ENCODE measurements at regions not wholly inside any gene's neighbourhood (a gene's known extent, or its start where the extent isn't known, plus 50 kb on each side); places are given as distances from the start of the nearest gene placed in this dataset.

DNA sequence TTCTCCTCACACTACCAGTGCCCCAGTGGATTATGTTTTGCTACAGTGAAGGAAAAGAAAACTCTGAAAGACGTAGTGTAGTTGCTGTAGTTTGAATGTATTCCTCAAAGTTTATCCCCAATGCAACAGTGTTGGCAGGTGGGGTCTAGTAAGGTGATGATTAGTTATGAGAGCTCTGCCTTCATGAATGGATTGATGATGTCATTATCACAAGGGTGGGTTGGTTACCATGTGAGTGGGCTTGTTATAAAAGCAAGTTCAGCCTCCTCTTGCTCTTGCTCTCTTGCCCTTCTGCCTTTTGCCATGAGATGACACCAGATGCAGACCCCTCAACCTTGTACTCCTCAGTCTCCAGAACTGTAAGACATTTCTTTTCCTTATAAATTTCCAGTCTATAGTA, 244.7 kb upstream of the RSPO3 start:
- Histone ChIP-seq H3K4me3 (ENCODE audit: low read length) (no peak overlapping the region), H4K20me1 (ENCODE audit: control insufficient read depth, insufficient read depth, low read depth, low read length) (no peaks in the 10 kb centered on the region), H3K27me3 (ENCODE audit: control insufficient read depth, low read length) (no peaks in the 10 kb centered on the region), H3F3A (ENCODE audit: control insufficient read depth, insufficient read depth) (no peaks in the 10 kb centered on the region), H3K4me1 (ENCODE audit: control insufficient read depth, low read length) (no peaks in the 10 kb centered on the region), H3K36me3 (ENCODE audit: control insufficient read depth, low read length) (no peaks in the 10 kb centered on the region), H3K27ac (ENCODE audit: low read depth, low read length) (no peak overlapping the region), H3K9me2 (replicated peaks; ENCODE audit: control insufficient read depth, low read length) (no peaks in the 10 kb centered on the region), H3K9me3 (ENCODE audit: control insufficient read depth, insufficient read depth, low read length) (no peaks in the 10 kb centered on the region), H3K79me2 (ENCODE audit: control insufficient read depth, low read length) (no peaks in the 10 kb centered on the region), H3K4me2 (ENCODE audit: low read length) (no peak overlapping the region)
- TF ChIP-seq EZH2phosphoT487 (IDR thresholded peaks at IDR 0.05; ENCODE audit: borderline replicate concordance, low read length) = no peak

DNA sequence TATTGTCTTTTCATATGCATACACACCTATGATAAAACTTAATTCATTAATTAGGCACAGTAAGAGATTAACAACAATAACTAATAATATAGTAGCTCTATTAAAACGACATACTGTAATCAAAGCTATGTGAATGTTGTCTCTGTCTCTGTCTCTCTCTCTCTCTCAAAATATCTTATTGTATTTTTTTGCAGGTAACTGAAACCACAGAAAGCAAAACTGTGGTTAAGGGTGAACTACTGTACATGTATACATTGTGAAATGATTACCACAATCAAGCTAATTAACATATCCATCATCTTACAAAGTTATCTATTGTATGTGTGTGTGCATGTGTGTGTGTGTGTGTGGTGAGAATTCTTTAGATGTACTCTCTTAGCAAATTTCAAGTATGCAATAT, 242.0 kb upstream of the RSPO3 start:
- Histone ChIP-seq H3K27me3 (ENCODE audit: control insufficient read depth, low read length) (no peaks in the 10 kb centered on the region), H3F3A (ENCODE audit: control insufficient read depth, insufficient read depth) (no peaks in the 10 kb centered on the region), H3K9me3 (ENCODE audit: control insufficient read depth, insufficient read depth, low read length) (no peaks in the 10 kb centered on the region), H3K4me2 (ENCODE audit: low read length) (no peak overlapping the region), H3K36me3 (ENCODE audit: control insufficient read depth, low read length) (no peaks in the 10 kb centered on the region), H3K27ac (ENCODE audit: low read depth, low read length) (no peak overlapping the region), H3K4me3 (ENCODE audit: low read length) (no peak overlapping the region), H3K9me2 (replicated peaks; ENCODE audit: control insufficient read depth, low read length) (no peaks in the 10 kb centered on the region), H3K79me2 (ENCODE audit: control insufficient read depth, low read length) (no peaks in the 10 kb centered on the region), H4K20me1 (ENCODE audit: control insufficient read depth, insufficient read depth, low read depth, low read length) (no peaks in the 10 kb centered on the region), H3K4me1 (ENCODE audit: control insufficient read depth, low read length) (no peaks in the 10 kb centered on the region)
- TF ChIP-seq CTCF (IDR thresholded peaks at IDR 0.05; ENCODE audit: low read depth, low read length, poor library complexity, severe bottlenecking) = no peak
- TF ChIP-seq EZH2phosphoT487 (IDR thresholded peaks at IDR 0.05; ENCODE audit: borderline replicate concordance, low read length) = no peak

DNA sequence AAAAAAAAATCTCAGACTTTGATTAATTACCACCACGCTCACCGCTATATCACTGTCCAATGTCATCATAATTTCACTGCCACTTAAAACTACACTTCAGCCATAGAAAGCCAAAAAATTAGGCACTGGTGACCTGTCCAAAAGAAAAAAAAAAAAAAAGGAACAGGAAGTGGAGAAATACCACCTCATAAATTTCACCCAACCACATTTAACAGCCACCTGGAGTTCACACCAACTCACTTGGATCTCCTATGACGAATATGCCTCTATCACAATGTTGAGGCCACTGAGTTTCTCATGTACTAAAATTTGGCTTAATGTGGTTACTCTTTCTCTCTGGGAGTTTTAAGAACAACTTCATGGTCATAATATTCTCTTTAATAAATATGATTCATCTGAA, 237.5 kb upstream of the RSPO3 start:
- H3K4me3 ChIP-seq (ENCODE audit: low read length) = no peak overlapping the region
- no peaks in the 10 kb centered on the region for H3K36me3 ChIP-seq (ENCODE audit: control insufficient read depth, low read length)
- no peaks in the 10 kb centered on the region for H3K4me1 ChIP-seq (ENCODE audit: control insufficient read depth, low read length)
- H3K4me2 ChIP-seq (ENCODE audit: low read length) = no peak overlapping the region
- H3F3A ChIP-seq (ENCODE audit: control insufficient read depth, insufficient read depth) = no peaks in the 10 kb centered on the region
- H3K9me3 ChIP-seq (ENCODE audit: control insufficient read depth, insufficient read depth, low read length) = no peaks in the 10 kb centered on the region
- H3K79me2 ChIP-seq (ENCODE audit: control insufficient read depth, low read length) = no peaks in the 10 kb centered on the region
- TF ChIP-seq EZH2phosphoT487 (IDR thresholded peaks at IDR 0.05; ENCODE audit: borderline replicate concordance, low read length) (no peak), CTCF (IDR thresholded peaks at IDR 0.05; ENCODE audit: low read depth, low read length, poor library complexity, severe bottlenecking) (no peak)
- no peak overlapping the region for H3K27ac ChIP-seq (ENCODE audit: low read depth, low read length)
- H4K20me1 ChIP-seq (ENCODE audit: control insufficient read depth, insufficient read depth, low read depth, low read length) = no peaks in the 10 kb centered on the region
- H3K27me3 ChIP-seq (ENCODE audit: control insufficient read depth, low read length) = no peaks in the 10 kb centered on the region
- H3K9me2 ChIP-seq (replicated peaks; ENCODE audit: control insufficient read depth, low read length) = no peaks in the 10 kb centered on the region

GRCh38 chr6:126886106-126886505, 232.4 kb upstream of the RSPO3 start:
- Histone ChIP-seq H3K4me3 (ENCODE audit: low read length) (no peak overlapping the region), H3K27me3 (ENCODE audit: control insufficient read depth, low read length) (no peaks in the 10 kb centered on the region)
- TF ChIP-seq CTCF (IDR thresholded peaks at IDR 0.05; ENCODE audit: low read depth, low read length, poor library complexity, severe bottlenecking) (no peak), EZH2phosphoT487 (IDR thresholded peaks at IDR 0.05; ENCODE audit: borderline replicate concordance, low read length) (no peak)

More at GRCh38 chr6:126886106-126886505, 232.4 kb upstream of the RSPO3 start:
- Histone ChIP-seq H3K4me2 (ENCODE audit: low read length) (no peak overlapping the region), H3K4me1 (ENCODE audit: control insufficient read depth, low read length) (no peaks in the 10 kb centered on the region), H3K9me2 (replicated peaks; ENCODE audit: control insufficient read depth, low read length) (no peaks in the 10 kb centered on the region), H3F3A (ENCODE audit: control insufficient read depth, insufficient read depth) (no peaks in the 10 kb centered on the region), H3K79me2 (ENCODE audit: control insufficient read depth, low read length) (no peaks in the 10 kb centered on the region), H4K20me1 (ENCODE audit: control insufficient read depth, insufficient read depth, low read depth, low read length) (no peaks in the 10 kb centered on the region), H3K27ac (ENCODE audit: low read depth, low read length) (no peak overlapping the region), H3K36me3 (ENCODE audit: control insufficient read depth, low read length) (no peaks in the 10 kb centered on the region), H3K9me3 (ENCODE audit: control insufficient read depth, insufficient read depth, low read length) (no peaks in the 10 kb centered on the region)
